ENCODE measurements at regions not wholly inside any gene's neighbourhood (a gene's known extent, or its start where the extent isn't known, plus 50 kb on each side); places are given as distances from the start of the nearest gene placed in this dataset.

- Histone ChIP-seq H3K9me3 (ENCODE audit: low read depth) (no peaks in the 10 kb centered on the region), H3K4me3 (no peak overlapping the region), H3K27ac (no peak overlapping the region), H3K4me1 (ENCODE audit: low read depth) (no peaks in the 10 kb centered on the region), H3K36me3 (no peaks in the 10 kb centered on the region), H3K27me3 (no peaks in the 10 kb centered on the region)
- no peak for DNase-seq (ENCODE audit: low read depth in 1 of 2, low spot score in 1 of 2)
- no peak for TF ChIP-seq CTCF (IDR thresholded peaks at IDR 0.05; ENCODE audit: low read depth, low read length)
Measured at GRCh38 chr2:193114827-193115226, 920.1 kb upstream of the TMEFF2 start.

- DNase-seq (ENCODE audit: low read depth in 1 of 2, low spot score in 1 of 2) = no peak
- TF ChIP-seq CTCF (IDR thresholded peaks at IDR 0.05; ENCODE audit: low read depth, low read length) = no peak
- Histone ChIP-seq H3K27me3 (no peaks in the 10 kb centered on the region), H3K4me1 (ENCODE audit: low read depth) (no peaks in the 10 kb centered on the region), H3K4me3 (no peak overlapping the region), H3K27ac (no peak overlapping the region), H3K9me3 (ENCODE audit: low read depth) (no peaks in the 10 kb centered on the region), H3K36me3 (no peaks in the 10 kb centered on the region)
Measured at GRCh38 chr2:193112986-193113385, 918.3 kb upstream of the TMEFF2 start.

GRCh38 chr2:193103064-193103463 lies 908.3 kb upstream of the TMEFF2 start:
- Histone ChIP-seq H3K9me3 (ENCODE audit: low read depth) (no peaks in the 10 kb centered on the region), H3K36me3 (no peaks in the 10 kb centered on the region), H3K4me1 (ENCODE audit: low read depth) (no peaks in the 10 kb centered on the region), H3K27ac (no peak overlapping the region), H3K4me3 (no peak overlapping the region), H3K27me3 (no peaks in the 10 kb centered on the region)
- peak in 1 of 2 donors; percentile 15 for DNase-seq (ENCODE audit: low read depth in 1 of 2, low spot score in 1 of 2)
- no peak for TF ChIP-seq CTCF (IDR thresholded peaks at IDR 0.05; ENCODE audit: low read depth, low read length)

GRCh38 chr2:193101591-193101990 lies 906.9 kb upstream of the TMEFF2 start:
- TF ChIP-seq CTCF (IDR thresholded peaks at IDR 0.05; ENCODE audit: low read depth, low read length) = no peak
- DNase-seq (ENCODE audit: low read depth in 1 of 2, low spot score in 1 of 2) = no peak

GRCh38 chr2:193088026-193088425 lies 893.3 kb upstream of the TMEFF2 start:
- Histone ChIP-seq H3K4me1 (ENCODE audit: low read depth) (no peaks in the 10 kb centered on the region), H3K27ac (no peak overlapping the region), H3K36me3 (no peaks in the 10 kb centered on the region), H3K4me3 (no peak overlapping the region), H3K9me3 (ENCODE audit: low read depth) (no peaks in the 10 kb centered on the region), H3K27me3 (no peaks in the 10 kb centered on the region)
- TF ChIP-seq CTCF (IDR thresholded peaks at IDR 0.05; ENCODE audit: low read depth, low read length) = no peak
- DNase-seq (ENCODE audit: low read depth in 1 of 2, low spot score in 1 of 2) = no peak

More at GRCh38 chr2:193101591-193101990, 906.9 kb upstream of the TMEFF2 start:
- Histone ChIP-seq H3K4me1 (ENCODE audit: low read depth) (no peaks in the 10 kb centered on the region), H3K27ac (no peak overlapping the region), H3K9me3 (ENCODE audit: low read depth) (no peaks in the 10 kb centered on the region), H3K4me3 (no peak overlapping the region), H3K36me3 (no peaks in the 10 kb centered on the region), H3K27me3 (no peaks in the 10 kb centered on the region)

- no peaks in the 10 kb centered on the region for H3K9me3 ChIP-seq (ENCODE audit: low read depth)
- H3K4me3 ChIP-seq = no peak overlapping the region
- TF ChIP-seq CTCF (IDR thresholded peaks at IDR 0.05; ENCODE audit: low read depth, low read length) = no peak
- DNase-seq (ENCODE audit: low read depth in 1 of 2, low spot score in 1 of 2) = no peak
- no peak overlapping the region for H3K27ac ChIP-seq
- H3K36me3 ChIP-seq = no peaks in the 10 kb centered on the region
- no peaks in the 10 kb centered on the region for H3K4me1 ChIP-seq (ENCODE audit: low read depth)
- H3K27me3 ChIP-seq = no peaks in the 10 kb centered on the region
Measured at GRCh38 chr2:193076995-193077394, 882.3 kb upstream of the TMEFF2 start.
